Rectal smooth muscle tissue (tissue), 1 donor: ENCODE measurements at regions not wholly inside any gene's neighbourhood (a gene's known extent, or its start where the extent isn't known, plus 50 kb on each side); places are given as distances from the start of the nearest gene placed in this dataset.
"Not testable (repeated sequence)": the region's sequence is repeated elsewhere in the genome, so short reads cannot be mapped to it uniquely, and the experiment has no call there.

ENCODE experiments used
- H3K27ac ChIP-seq: one replicate; pipeline ENCODE4 v1.7.0; 2013; ENCODE audit warnings: low read depth, low read length, inconsistent platforms
- H3K27me3 ChIP-seq: one replicate; pipeline ENCODE4 v1.7.0; 2013; ENCODE audit warnings: low read length; ENCODE audit not compliant: control insufficient read depth, insufficient read depth
- H3K36me3 ChIP-seq: one replicate; pipeline ENCODE4 v1.7.0; 2013; ENCODE audit warnings: low read length; ENCODE audit not compliant: control insufficient read depth, insufficient read depth
- H3K4me1 ChIP-seq: one replicate; pipeline ENCODE4 v1.7.0; 2013; ENCODE audit warnings: low read length; ENCODE audit not compliant: control insufficient read depth, insufficient read depth
- H3K4me3 ChIP-seq: one replicate; pipeline ENCODE4 v1.7.0; 2013; ENCODE audit warnings: low read length
- H3K9ac ChIP-seq: one replicate; pipeline ENCODE4 v1.7.0; 2013; ENCODE audit warnings: low read length

- H3K9ac ChIP-seq, H3K36me3 ChIP-seq: not testable (repeated sequence)
These were observed 1057.9 kb upstream of the LRRTM1 start for GRCh38 chr2:81362468-81362867.

GRCh38 chr2:81355436-81355835 is 1050.9 kb upstream of the LRRTM1 start:
- no peak overlapping the region for H3K9ac ChIP-seq
- H3K4me1 ChIP-seq: no peaks in the 10 kb centered on the region
- no peaks in the 10 kb centered on the region for H3K27me3 ChIP-seq
- no peak overlapping the region for H3K4me3 ChIP-seq
- H3K27ac ChIP-seq: no peak overlapping the region
- H3K36me3 ChIP-seq: no peaks in the 10 kb centered on the region

More at GRCh38 chr2:81362468-81362867, 1057.9 kb upstream of the LRRTM1 start:
- not testable (repeated sequence) for H3K4me1 ChIP-seq, H3K27ac ChIP-seq, H3K27me3 ChIP-seq, H3K4me3 ChIP-seq

- H3K36me3 ChIP-seq: no peaks in the 10 kb centered on the region
- no peak overlapping the region for H3K9ac ChIP-seq
These were observed 1029.5 kb upstream of the LRRTM1 start for GRCh38 chr2:81334046-81334445.

GRCh38 chr2:81328968-81329367 is 1024.4 kb upstream of the LRRTM1 start:
- H3K9ac ChIP-seq: no peak overlapping the region
- H3K36me3 ChIP-seq: no peaks in the 10 kb centered on the region
- no peaks in the 10 kb centered on the region for H3K27me3 ChIP-seq
- H3K4me3 ChIP-seq: no peak overlapping the region
- no peak overlapping the region for H3K27ac ChIP-seq
- H3K4me1 ChIP-seq: no peaks in the 10 kb centered on the region

More at GRCh38 chr2:81334046-81334445, 1029.5 kb upstream of the LRRTM1 start:
- H3K4me1 ChIP-seq: no peaks in the 10 kb centered on the region
- no peaks in the 10 kb centered on the region for H3K27me3 ChIP-seq
- H3K27ac ChIP-seq: no peak overlapping the region
- H3K4me3 ChIP-seq: no peak overlapping the region

GRCh38 chr2:81327911-81328310 is 1023.4 kb upstream of the LRRTM1 start:
- Histone ChIP-seq H3K4me3 (no peak overlapping the region), H3K36me3 (no peaks in the 10 kb centered on the region)

GRCh38 chr2:81324046-81324445 is 1019.5 kb upstream of the LRRTM1 start:
- Histone ChIP-seq H3K4me1 (no peaks in the 10 kb centered on the region), H3K4me3 (no peak overlapping the region), H3K9ac (no peak overlapping the region), H3K27ac (no peak overlapping the region), H3K36me3 (no peaks in the 10 kb centered on the region), H3K27me3 (no peaks in the 10 kb centered on the region)

More at GRCh38 chr2:81327911-81328310, 1023.4 kb upstream of the LRRTM1 start:
- Histone ChIP-seq H3K27ac (no peak overlapping the region), H3K9ac (no peak overlapping the region), H3K27me3 (no peaks in the 10 kb centered on the region), H3K4me1 (no peaks in the 10 kb centered on the region)

- H3K4me3 ChIP-seq: no peak overlapping the region
- H3K9ac ChIP-seq: no peak overlapping the region
- no peaks in the 10 kb centered on the region for H3K27me3 ChIP-seq
- H3K36me3 ChIP-seq: no peaks in the 10 kb centered on the region
- no peaks in the 10 kb centered on the region for H3K4me1 ChIP-seq
- no peak overlapping the region for H3K27ac ChIP-seq
These were observed 999.7 kb upstream of the LRRTM1 start for GRCh38 chr2:81304154-81304830.

- Histone ChIP-seq H3K4me1 (no peaks in the 10 kb centered on the region), H3K27ac (no peak overlapping the region), H3K9ac (no peak overlapping the region), H3K36me3 (no peaks in the 10 kb centered on the region), H3K4me3 (no peak overlapping the region), H3K27me3 (no peaks in the 10 kb centered on the region)
These were observed 998.8 kb upstream of the LRRTM1 start for GRCh38 chr2:81303321-81303720.

GRCh38 chr2:81299841-81300240 is 995.3 kb upstream of the LRRTM1 start:
- Histone ChIP-seq H3K9ac (no peak overlapping the region), H3K36me3 (no peaks in the 10 kb centered on the region)

GRCh38 chr2:81290846-81291245 is 986.3 kb upstream of the LRRTM1 start:
- Histone ChIP-seq H3K27me3 (no peaks in the 10 kb centered on the region), H3K4me1 (no peaks in the 10 kb centered on the region), H3K36me3 (no peaks in the 10 kb centered on the region), H3K4me3 (no peak overlapping the region), H3K9ac (no peak overlapping the region), H3K27ac (no peak overlapping the region)

More at GRCh38 chr2:81299841-81300240, 995.3 kb upstream of the LRRTM1 start:
- Histone ChIP-seq H3K27me3 (no peaks in the 10 kb centered on the region), H3K4me1 (no peaks in the 10 kb centered on the region), H3K4me3 (no peak overlapping the region), H3K27ac (no peak overlapping the region)

GRCh38 chr2:81283081-81283480 is 978.5 kb upstream of the LRRTM1 start:
- Histone ChIP-seq H3K27ac (no peak overlapping the region), H3K4me3 (no peak overlapping the region), H3K4me1 (no peaks in the 10 kb centered on the region), H3K9ac (no peak overlapping the region), H3K36me3 (no peaks in the 10 kb centered on the region), H3K27me3 (no peaks in the 10 kb centered on the region)

GRCh38 chr2:81282151-81282769 is 977.7 kb upstream of the LRRTM1 start:
- Histone ChIP-seq H3K27ac (no peak overlapping the region), H3K9ac (no peak overlapping the region), H3K4me3 (no peak overlapping the region), H3K36me3 (no peaks in the 10 kb centered on the region), H3K4me1 (no peaks in the 10 kb centered on the region), H3K27me3 (no peaks in the 10 kb centered on the region)

- Histone ChIP-seq H3K4me3 (no peak overlapping the region), H3K4me1 (no peaks in the 10 kb centered on the region), H3K9ac (no peak overlapping the region), H3K36me3 (no peaks in the 10 kb centered on the region), H3K27ac (no peak overlapping the region), H3K27me3 (no peaks in the 10 kb centered on the region)
These were observed 972.0 kb upstream of the LRRTM1 start for GRCh38 chr2:81276595-81276994.
